HG03457 (cell line): ENCODE measurements at regions not wholly inside any gene's neighbourhood (a gene's known extent, or its start where the extent isn't known, plus 50 kb on each side); places are given as distances from the start of the nearest gene placed in this dataset.
"Not testable (repeated sequence)": the region's sequence is repeated elsewhere in the genome, so short reads cannot be mapped to it uniquely, and the experiment has no call there.

Experiments
- ATAC-seq: cut with Tn5 transposase; IDR thresholded peaks from one replicate; pipeline ENCODE4 v1.9.1; 2021; ENCODE audit warnings: moderate number of reproducible peaks; ENCODE audit not compliant: unreplicated experiment

GRCh38 chr9:29043072-29043471 is 1469.8 kb upstream of the C9orf72 start:
- ATAC-seq: no peak

- no peak for ATAC-seq
Observed at GRCh38 chr9:29044959-29045358, 1471.7 kb upstream of the C9orf72 start.

- ATAC-seq: no peak
Observed at GRCh38 chr9:29060041-29060440, 1486.8 kb upstream of the C9orf72 start.

- no peak for ATAC-seq
Observed at GRCh38 chr9:29062446-29062845, 1489.2 kb upstream of the C9orf72 start.

DNA sequence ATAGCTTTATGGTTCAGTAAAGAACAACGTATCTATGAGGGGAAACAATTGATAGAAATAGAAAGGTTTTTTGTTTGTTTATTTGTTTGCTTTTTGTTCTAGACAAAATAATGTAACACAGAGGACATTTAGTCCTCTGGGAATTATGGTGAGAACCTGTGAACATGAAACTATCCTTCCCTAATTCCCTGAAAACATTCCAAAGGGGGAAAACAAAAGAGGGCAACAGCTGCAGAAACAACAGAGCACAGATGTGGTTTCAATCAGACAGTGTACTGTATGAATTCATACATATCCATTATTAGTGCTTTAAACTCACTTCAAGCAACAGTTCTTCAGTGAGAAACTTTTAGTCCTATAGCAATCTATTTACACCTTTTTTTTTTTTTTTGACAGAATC is 1489.8 kb upstream of the C9orf72 start:
- ATAC-seq: no peak

GRCh38 chr9:29066141-29066640 is 1492.9 kb upstream of the C9orf72 start:
- no peak for ATAC-seq

GRCh38 chr9:29068461-29068860 is 1495.2 kb upstream of the C9orf72 start:
- ATAC-seq: no peak

DNA sequence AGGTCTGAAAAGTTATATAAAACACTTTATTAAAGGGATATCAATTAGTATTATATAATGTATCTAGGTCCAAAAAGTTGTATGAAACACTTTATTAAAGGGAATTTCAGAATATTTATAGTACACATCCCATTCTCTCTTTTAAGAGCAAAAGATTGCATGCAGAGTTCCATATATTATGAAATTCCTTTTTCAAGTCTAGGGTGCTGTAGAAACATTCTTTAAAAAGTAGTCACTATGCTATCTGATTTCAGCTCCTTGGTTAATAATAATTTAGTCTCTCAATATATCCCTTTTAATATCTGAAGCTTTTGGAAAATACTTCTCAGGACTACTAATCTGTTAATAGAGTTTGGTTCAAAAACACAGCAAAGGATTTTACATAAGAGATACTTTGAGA is 1496.1 kb upstream of the C9orf72 start:
- no peak for ATAC-seq

DNA sequence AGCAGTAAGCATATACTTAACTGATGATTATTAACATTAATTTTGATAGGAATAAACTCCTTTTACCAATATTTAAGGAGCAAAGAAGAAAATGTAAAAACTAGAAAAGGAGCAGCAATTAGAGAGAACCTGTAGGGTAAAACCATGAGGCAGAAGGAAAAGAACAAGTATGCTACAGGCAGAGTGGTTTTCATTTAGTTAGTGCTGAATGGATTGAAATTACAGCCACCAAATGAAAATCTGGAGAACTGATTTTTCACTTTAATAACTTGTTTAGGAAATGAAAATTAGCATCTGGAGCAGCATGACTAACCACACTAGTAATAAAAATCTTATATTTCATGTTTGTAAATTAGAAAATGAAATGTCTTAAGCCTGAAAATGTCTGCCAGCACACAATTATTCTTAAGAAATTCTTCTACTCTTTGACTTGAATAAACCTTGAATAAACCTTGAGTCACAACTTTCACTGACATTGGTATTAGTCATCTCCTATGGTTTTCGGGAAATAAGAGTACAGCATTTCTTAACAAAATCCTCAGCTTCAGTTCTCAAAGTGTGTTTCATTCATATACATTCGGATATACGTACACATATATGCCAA is 1504.9 kb upstream of the C9orf72 start:
- no peak for ATAC-seq

DNA sequence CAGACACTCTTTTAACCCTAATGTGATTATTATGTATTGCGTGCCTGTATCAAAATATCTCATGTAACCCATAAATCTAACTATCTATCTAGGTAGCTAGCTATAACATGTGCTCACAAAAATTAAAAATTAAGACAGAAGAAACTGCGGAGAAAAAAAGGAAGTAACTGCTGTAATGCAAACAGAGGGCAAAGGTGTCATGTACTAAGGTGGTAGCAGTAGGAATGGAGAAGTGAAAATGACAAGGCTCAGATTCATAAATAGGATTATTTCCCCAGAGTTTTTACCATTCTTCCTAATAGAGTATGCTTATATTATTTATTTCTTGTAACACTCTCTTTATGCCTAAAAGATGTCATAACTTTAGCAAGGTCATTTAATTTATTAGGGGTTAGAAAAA is 1527.5 kb upstream of the C9orf72 start:
- ATAC-seq: no peak

DNA sequence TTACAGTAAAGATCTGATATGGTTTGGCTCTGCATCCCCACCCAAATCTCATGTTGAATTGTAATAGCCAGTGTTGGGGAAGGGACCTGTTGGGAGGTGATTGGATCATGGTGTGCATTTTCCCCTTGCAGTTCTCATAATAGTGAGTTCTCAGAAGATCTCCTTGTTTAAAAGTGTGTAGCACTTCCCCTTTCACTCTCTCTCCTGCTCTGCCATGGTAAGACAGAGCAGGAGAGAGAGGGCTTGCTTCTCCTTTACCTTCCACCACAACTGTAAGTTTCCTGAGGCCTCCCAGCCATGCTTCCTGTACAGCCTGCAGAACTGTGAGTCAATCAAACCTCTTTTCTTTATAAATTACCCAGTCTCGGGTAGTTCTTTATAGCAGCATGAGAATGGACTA is 1530.9 kb upstream of the C9orf72 start:
- ATAC-seq: not testable (repeated sequence)

GRCh38 chr9:29118555-29118954 is 1545.3 kb upstream of the C9orf72 start:
- no peak for ATAC-seq

GRCh38 chr9:29126783-29127182 is 1553.5 kb upstream of the C9orf72 start:
- ATAC-seq: no peak

GRCh38 chr9:29129763-29130162 is 1556.5 kb upstream of the C9orf72 start:
- ATAC-seq: no peak

GRCh38 chr9:29144476-29144875 is 1571.2 kb upstream of the C9orf72 start:
- no peak for ATAC-seq

- no peak for ATAC-seq
Observed at GRCh38 chr9:29150606-29151005, 1577.3 kb upstream of the C9orf72 start.

DNA sequence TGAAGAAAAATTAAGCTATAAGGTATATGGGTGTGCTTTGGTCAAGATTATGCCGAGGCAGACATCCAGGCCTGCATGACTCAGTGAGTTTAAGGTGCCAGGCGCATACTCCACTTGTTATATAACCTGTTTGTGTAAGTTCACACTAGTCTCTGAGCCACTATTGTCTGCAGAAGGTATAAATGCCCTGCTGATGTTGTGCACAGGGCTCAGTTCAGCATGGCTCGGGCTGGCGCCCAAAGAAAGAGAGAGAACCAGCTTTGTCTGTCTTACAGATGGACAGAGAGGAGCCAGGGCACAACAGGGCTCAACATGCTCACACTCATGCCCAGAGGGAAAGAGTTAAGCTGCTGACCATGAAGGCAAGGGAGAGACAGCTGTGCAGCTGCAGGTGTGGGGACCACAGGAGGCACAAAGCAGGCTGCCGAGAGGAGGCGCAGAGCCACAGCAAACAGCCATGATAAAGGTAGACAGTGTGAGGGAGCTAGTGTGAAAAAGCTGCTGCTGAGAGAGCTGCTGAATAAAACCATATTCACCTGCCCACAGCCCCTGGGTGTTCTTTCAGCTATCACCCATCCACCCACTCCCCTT is 1587.6 kb upstream of the C9orf72 start:
- no peak for ATAC-seq

- ATAC-seq: no peak
Observed at GRCh38 chr9:29174136-29174535, 1600.9 kb upstream of the C9orf72 start.

GRCh38 chr9:29176231-29176630 is 1603.0 kb upstream of the C9orf72 start:
- no peak for ATAC-seq

DNA sequence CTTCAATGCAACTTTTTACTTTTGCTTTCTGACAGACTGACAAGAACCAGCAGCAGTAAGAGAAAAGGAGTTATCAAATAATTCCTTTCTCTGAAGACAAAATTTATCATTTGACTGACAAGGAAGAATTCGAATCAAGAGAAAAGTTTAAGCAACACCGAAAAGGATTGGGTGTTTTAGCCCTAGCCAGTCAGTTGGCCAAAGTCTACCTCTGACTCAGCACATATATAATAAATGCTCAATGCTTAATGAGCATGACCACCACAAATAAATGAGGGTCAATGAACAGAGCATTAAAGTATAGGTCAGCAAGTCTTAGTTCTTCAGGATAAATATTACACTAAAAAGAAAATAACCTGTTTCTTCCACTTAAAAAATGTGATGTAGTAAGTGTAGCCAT is 1603.5 kb upstream of the C9orf72 start:
- no peak for ATAC-seq

DNA sequence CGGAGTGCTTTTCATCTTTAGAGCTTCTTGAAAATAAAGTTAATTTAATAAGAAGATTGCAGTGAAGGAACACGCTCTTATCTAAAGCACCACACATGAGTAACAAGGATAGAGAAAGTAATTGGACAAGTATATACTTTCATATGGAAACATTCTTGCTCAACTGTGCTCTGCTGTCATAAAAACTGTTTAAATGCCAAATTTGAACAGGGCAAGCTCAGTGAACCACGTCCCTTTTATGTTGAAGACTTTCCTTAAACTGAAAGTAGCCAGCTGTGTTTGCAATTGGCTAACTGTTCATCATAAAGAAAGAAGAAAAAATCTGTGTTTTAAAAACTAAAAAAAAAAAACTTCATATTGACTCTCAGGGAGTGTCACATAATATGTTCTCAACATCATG is 1610.7 kb upstream of the C9orf72 start:
- no peak for ATAC-seq

DNA sequence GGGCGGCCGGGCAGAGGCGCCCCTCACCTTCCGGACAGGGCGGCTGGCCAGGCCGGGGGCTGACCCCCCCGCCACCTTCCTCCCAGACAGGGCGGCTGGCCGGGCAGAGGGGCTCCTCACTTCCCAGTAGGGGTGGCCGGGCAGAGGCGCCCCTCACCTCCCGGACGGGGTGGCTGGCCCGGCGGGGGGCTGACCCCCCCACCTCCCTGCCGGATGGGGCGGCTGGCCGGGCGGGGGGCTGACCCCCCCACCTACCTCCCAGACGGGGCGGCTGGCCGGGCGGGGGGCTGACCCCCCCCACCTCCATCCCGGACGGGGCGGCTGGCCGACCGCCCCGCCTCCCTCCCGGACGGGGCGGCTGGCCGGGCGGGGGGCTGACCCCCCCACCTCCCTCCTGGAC is 1615.5 kb upstream of the C9orf72 start:
- not testable (repeated sequence) for ATAC-seq

- ATAC-seq: not testable (repeated sequence)
Observed at GRCh38 chr9:29189221-29189620, 1615.9 kb upstream of the C9orf72 start.
